Stimulated activated naive CD8-positive, alpha-beta T cell treated with anti-CD3 and anti-CD28 coated beads, Interleukin-15, amount 100 ng/mL, for 72 hours (primary cell): ENCODE measurements at regions not wholly inside any gene's neighbourhood (a gene's known extent, or its start where the extent isn't known, plus 50 kb on each side); places are given as distances from the start of the nearest gene placed in this dataset.
"Not testable (repeated sequence)": the region's sequence is repeated elsewhere in the genome, so short reads cannot be mapped to it uniquely, and the experiment has no call there.

Experiments
- ATAC-seq: fragments of 150-1000 bp; cut with Tn5 transposase; 2 replicates; pipeline ENCODE4 v1.10.0; 2021; ENCODE audit warnings: mild to moderate bottlenecking, moderate library complexity
- DNase-seq, 2 donors: peaks; one replicate each; pipeline ENCODE4 v3.0.0; 2021 to 2022
- H3K27ac Mint-ChIP-seq, 2 donors: one replicate each; pipeline ENCODE4 v1.8.0; 2022; ENCODE audit warnings: mild to moderate bottlenecking in 2 of 2, mixed read lengths in 2 of 2, moderate library complexity in 2 of 2
- H3K27me3 Mint-ChIP-seq: one replicate; pipeline ENCODE4 v1.8.0; 2022; ENCODE audit warnings: mixed read lengths
- H3K4me1 Mint-ChIP-seq: one replicate; pipeline ENCODE4 v1.8.0; 2022; ENCODE audit warnings: mild to moderate bottlenecking, mixed read lengths
- H3K4me3 Mint-ChIP-seq, 2 donors: one replicate each; pipeline ENCODE4 v1.8.0; 2022; ENCODE audit warnings: mild to moderate bottlenecking in 2 of 2, mixed read lengths in 2 of 2, moderate library complexity in 1 of 2
- H3K9me3 Mint-ChIP-seq, 2 donors: one replicate each; pipeline ENCODE4 v1.8.0; 2022; ENCODE audit warnings: mixed read lengths in 2 of 2

GRCh38 chr4:42205541-42205940 is 53.1 kb upstream of the BEND4 start:
- Mint-ChIP-seq H3K4me3 (no peak overlapping the region), H3K27ac (no peak overlapping the region), H3K27me3 (peaks cover 8% of the 10 kb centered on the region)

GRCh38 chr4:42216664-42217063 is 64.2 kb upstream of the BEND4 start:
- Mint-ChIP-seq H3K27ac (no peak overlapping the region), H3K4me3 (no peak overlapping the region), H3K4me1 (no peaks in the 10 kb centered on the region), H3K27me3 (peaks cover 18% of the 10 kb centered on the region), H3K9me3 (no peaks in the 10 kb centered on the region)
- ATAC-seq (no peak), DNase-seq (no peak)

More at GRCh38 chr4:42205541-42205940, 53.1 kb upstream of the BEND4 start:
- DNase-seq (no peak), ATAC-seq (no peak)
- H3K9me3 Mint-ChIP-seq = no peaks in the 10 kb centered on the region
- no peaks in the 10 kb centered on the region for H3K4me1 Mint-ChIP-seq

GRCh38 chr4:42225286-42225685 is 72.8 kb upstream of the BEND4 start:
- Mint-ChIP-seq H3K4me3 (no peak overlapping the region), H3K9me3 (no peaks in the 10 kb centered on the region), H3K27me3 (peaks cover 12% of the 10 kb centered on the region), H3K4me1 (no peaks in the 10 kb centered on the region), H3K27ac (no peak overlapping the region)
- ATAC-seq (no peak), DNase-seq (no peak)

- no peak for ATAC-seq
- H3K27me3 Mint-ChIP-seq = no peaks in the 10 kb centered on the region
- no peak for DNase-seq
- H3K4me1 Mint-ChIP-seq = no peaks in the 10 kb centered on the region
- H3K9me3 Mint-ChIP-seq = no peaks in the 10 kb centered on the region
- no peak overlapping the region for H3K4me3 Mint-ChIP-seq
- H3K27ac Mint-ChIP-seq = no peak overlapping the region
Measured at GRCh38 chr4:42234817-42235216, 82.4 kb upstream of the BEND4 start.

- Mint-ChIP-seq H3K27ac (no peak overlapping the region), H3K4me3 (no peak overlapping the region), H3K9me3 (no peaks in the 10 kb centered on the region), H3K27me3 (no peaks in the 10 kb centered on the region), H3K4me1 (no peaks in the 10 kb centered on the region)
- ATAC-seq (no peak), DNase-seq (no peak)
Measured at GRCh38 chr4:42235304-42236021, 83.0 kb upstream of the BEND4 start.

- H3K4me3 Mint-ChIP-seq = no peak overlapping the region
- H3K4me1 Mint-ChIP-seq = no peaks in the 10 kb centered on the region
- H3K27me3 Mint-ChIP-seq = no peaks in the 10 kb centered on the region
- ATAC-seq = no peak
- no peaks in the 10 kb centered on the region for H3K9me3 Mint-ChIP-seq
- no peak overlapping the region for H3K27ac Mint-ChIP-seq
- DNase-seq = no peak
Measured at GRCh38 chr4:42237010-42237409, 84.6 kb upstream of the BEND4 start.

- no peaks in the 10 kb centered on the region for H3K27me3 Mint-ChIP-seq
- H3K4me1 Mint-ChIP-seq = no peaks in the 10 kb centered on the region
- ATAC-seq (no peak), DNase-seq (no peak)
- no peak overlapping the region for H3K27ac Mint-ChIP-seq
- H3K4me3 Mint-ChIP-seq = no peak overlapping the region
- no peaks in the 10 kb centered on the region for H3K9me3 Mint-ChIP-seq
Measured at GRCh38 chr4:42237451-42237850, 85.0 kb upstream of the BEND4 start.

GRCh38 chr4:42248972-42249371 is 96.5 kb upstream of the BEND4 start:
- DNase-seq (no peak), ATAC-seq (no peak)
- Mint-ChIP-seq H3K27ac (no peak overlapping the region), H3K4me3 (no peak overlapping the region), H3K27me3 (peaks cover 19% of the 10 kb centered on the region), H3K4me1 (no peaks in the 10 kb centered on the region), H3K9me3 (no peaks in the 10 kb centered on the region)

- H3K9me3 Mint-ChIP-seq = no peaks in the 10 kb centered on the region
- no peak for ATAC-seq
Measured at GRCh38 chr4:42252315-42252714, 99.9 kb upstream of the BEND4 start.

GRCh38 chr4:42257645-42258044 is 105.2 kb upstream of the BEND4 start:
- H3K4me3 Mint-ChIP-seq, H3K9me3 Mint-ChIP-seq, H3K27me3 Mint-ChIP-seq, H3K27ac Mint-ChIP-seq, H3K4me1 Mint-ChIP-seq, DNase-seq, ATAC-seq: not testable (repeated sequence)

More at GRCh38 chr4:42252315-42252714, 99.9 kb upstream of the BEND4 start:
- no peak for DNase-seq
- peaks cover 17% of the 10 kb centered on the region for H3K27me3 Mint-ChIP-seq
- H3K4me1 Mint-ChIP-seq = no peaks in the 10 kb centered on the region
- H3K27ac Mint-ChIP-seq = no peak overlapping the region
- no peak overlapping the region for H3K4me3 Mint-ChIP-seq

GRCh38 chr4:42262701-42263490 is 110.4 kb upstream of the BEND4 start:
- DNase-seq (no peak), ATAC-seq (no peak)
- Mint-ChIP-seq H3K4me3 (no peak overlapping the region), H3K4me1 (no peaks in the 10 kb centered on the region), H3K27me3 (no peaks in the 10 kb centered on the region), H3K9me3 (no peaks in the 10 kb centered on the region), H3K27ac (no peak overlapping the region)

- Mint-ChIP-seq H3K27me3 (no peaks in the 10 kb centered on the region), H3K4me1 (no peaks in the 10 kb centered on the region), H3K27ac (no peak overlapping the region), H3K9me3 (no peaks in the 10 kb centered on the region), H3K4me3 (no peak overlapping the region)
- DNase-seq = no peak
- peak; percentile 54 for ATAC-seq
Measured at GRCh38 chr4:42265782-42266602, 113.5 kb upstream of the BEND4 start.

GRCh38 chr4:42267724-42268123 is 115.3 kb upstream of the BEND4 start:
- no peak overlapping the region for H3K4me3 Mint-ChIP-seq
- DNase-seq (no peak), ATAC-seq (no peak)
- no peaks in the 10 kb centered on the region for H3K27me3 Mint-ChIP-seq
- no peaks in the 10 kb centered on the region for H3K9me3 Mint-ChIP-seq
- no peaks in the 10 kb centered on the region for H3K4me1 Mint-ChIP-seq
- no peak overlapping the region for H3K27ac Mint-ChIP-seq

GRCh38 chr4:42268824-42269223 is 116.4 kb upstream of the BEND4 start:
- H3K9me3 Mint-ChIP-seq = no peaks in the 10 kb centered on the region
- no peak for DNase-seq
- no peak for ATAC-seq
- no peaks in the 10 kb centered on the region for H3K27me3 Mint-ChIP-seq
- no peaks in the 10 kb centered on the region for H3K4me1 Mint-ChIP-seq
- no peak overlapping the region for H3K4me3 Mint-ChIP-seq
- H3K27ac Mint-ChIP-seq = no peak overlapping the region

- H3K4me1 Mint-ChIP-seq = no peaks in the 10 kb centered on the region
- H3K27me3 Mint-ChIP-seq = peaks cover 6% of the 10 kb centered on the region
- H3K4me3 Mint-ChIP-seq = no peak overlapping the region
- no peak for ATAC-seq
- no peak for DNase-seq
- no peaks in the 10 kb centered on the region for H3K9me3 Mint-ChIP-seq
- H3K27ac Mint-ChIP-seq = no peak overlapping the region
Measured at GRCh38 chr4:42271096-42271495, 118.6 kb upstream of the BEND4 start.

- no peak overlapping the region for H3K4me3 Mint-ChIP-seq
- ATAC-seq = no peak
- no peak overlapping the region for H3K27ac Mint-ChIP-seq
- no peaks in the 10 kb centered on the region for H3K9me3 Mint-ChIP-seq
- peaks cover 18% of the 10 kb centered on the region for H3K27me3 Mint-ChIP-seq
- peaks cover 9% of the 10 kb centered on the region for H3K4me1 Mint-ChIP-seq
- no peak for DNase-seq
Measured at GRCh38 chr4:42277291-42277690, 120.0 kb upstream of the SHISA3 start.
